ENCODE measurements at regions not wholly inside any gene's neighbourhood (a gene's known extent, or its start where the extent isn't known, plus 50 kb on each side); places are given as distances from the start of the nearest gene placed in this dataset.

- no peak for DNase-seq
Observed at GRCh38 chr4:13248621-13249298, 235.4 kb downstream of the RAB28 start.

GRCh38 chr4:13246107-13246506 lies 238.0 kb downstream of the RAB28 start:
- no peak for DNase-seq

GRCh38 chr4:13244444-13244843 lies 239.7 kb downstream of the RAB28 start:
- no peak for DNase-seq

GRCh38 chr4:13243152-13243551 lies 241.0 kb downstream of the RAB28 start:
- no peak for DNase-seq

DNA sequence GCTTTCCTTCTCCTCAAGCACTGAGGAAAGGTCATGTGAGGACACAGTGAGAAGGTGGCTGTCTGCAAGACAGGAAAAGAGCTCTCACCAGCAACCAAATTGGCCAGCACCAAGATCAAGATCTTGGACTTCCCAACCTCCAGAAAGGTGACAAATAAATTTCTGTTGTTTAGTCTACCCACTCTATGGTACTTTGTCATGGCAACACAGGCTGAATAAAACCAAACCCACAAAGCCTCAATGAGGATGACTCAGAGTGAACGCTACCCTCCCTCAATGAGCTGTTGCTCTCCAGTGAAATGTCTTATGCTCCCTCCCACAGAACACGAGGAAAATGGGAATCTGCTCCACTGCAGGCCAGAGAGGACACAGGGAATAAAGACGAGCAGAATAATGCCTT lies 244.1 kb downstream of the RAB28 start:
- no peak for DNase-seq

DNA sequence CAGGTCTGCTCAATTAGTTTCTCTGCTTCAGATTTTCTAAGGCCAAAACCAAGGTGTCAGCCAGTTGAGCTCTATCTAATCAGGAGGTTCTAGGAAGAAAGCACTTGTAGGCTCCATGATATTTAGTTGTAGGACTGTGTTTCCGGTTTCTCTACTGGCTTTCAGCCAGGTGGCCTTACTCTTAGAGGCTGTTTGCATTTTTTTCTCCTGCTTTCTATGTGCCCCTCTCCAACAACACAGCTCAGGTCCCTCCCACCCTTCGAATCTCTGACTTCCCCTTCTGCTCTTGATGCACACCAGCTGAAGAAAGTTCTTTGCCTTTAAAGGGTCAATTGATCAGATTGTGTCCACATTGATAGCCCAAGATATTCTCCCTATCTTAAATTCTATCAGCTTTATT lies 245.2 kb downstream of the RAB28 start:
- DNase-seq, result no peak

DNA sequence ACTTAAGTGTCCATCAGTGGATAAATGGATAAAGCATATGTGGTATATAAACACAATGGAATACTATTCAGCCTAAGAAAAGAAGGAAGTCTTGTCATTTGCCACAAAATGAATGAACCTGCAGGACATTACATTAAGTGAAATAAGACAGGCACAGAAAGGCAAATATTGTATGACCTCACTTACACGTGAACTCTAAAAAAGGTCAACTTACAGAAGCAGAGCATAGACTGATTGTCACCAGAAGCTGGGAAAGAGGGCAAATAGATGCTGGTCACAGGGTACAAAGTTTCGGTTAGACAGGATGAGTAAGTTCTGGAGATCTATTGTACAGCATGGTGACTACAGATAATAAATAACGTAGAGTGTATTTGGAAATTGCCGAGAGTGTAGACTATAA lies 247.7 kb downstream of the RAB28 start:
- DNase-seq, result no peak

DNA sequence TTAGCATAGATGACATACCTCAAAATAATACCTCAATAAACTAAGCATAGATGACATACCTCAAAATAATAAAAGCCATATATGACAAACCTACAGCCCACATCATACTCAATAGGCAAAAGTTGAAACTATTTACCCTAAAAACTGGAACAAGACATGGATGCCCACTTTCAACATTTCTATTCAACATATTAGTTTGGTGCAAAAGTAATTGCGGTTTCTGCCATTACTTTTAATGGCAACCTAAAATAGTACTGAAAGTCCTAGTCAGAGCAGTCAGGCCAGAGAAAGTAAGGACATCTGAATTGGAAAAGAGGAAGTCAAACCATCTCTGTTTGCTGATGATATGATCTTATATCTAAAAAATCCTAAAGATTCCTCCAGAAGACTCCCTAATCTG lies 250.4 kb downstream of the RAB28 start:
- DNase-seq, result no peak

DNA sequence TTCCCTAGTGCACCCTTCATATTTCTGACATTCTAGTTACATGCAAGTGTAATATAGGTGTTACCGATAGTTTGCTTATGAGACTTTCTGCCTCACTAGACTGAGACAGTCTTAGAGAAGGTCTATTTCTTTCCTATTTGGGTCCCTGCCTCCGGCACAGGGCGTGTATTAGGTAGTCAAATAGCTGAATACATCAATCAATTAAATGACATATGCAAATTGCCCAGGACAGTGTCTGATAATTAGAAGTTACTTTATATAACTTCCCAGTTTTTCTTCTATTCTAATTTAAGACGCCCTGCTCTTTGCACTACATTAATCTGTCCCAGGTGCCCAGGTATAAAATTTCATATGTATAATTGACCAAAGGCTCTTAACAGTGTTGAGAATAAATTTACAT lies 264.2 kb downstream of the RAB28 start:
- DNase-seq, result no peak

- DNase-seq, result no peak
Observed at GRCh38 chr4:13218326-13218958, 265.7 kb downstream of the RAB28 start.

DNA sequence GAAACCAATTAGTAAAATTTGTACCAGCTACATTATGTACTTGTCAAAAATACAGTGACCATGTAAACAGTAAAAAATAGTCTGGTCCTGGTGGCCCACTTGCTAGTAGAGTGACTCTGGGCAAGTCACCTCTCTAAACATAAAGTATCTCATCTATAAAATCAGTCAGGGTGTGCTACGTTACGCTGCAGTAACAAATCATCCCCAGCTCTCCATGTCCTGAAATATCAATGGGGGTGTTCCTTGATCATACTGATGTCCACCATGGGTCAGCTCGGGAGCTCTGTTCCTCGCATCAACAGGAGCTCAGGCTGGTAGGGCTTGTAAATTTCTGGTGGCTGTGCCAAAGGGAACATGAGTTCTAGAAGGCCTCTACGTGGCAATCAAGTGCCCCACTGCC lies 268.6 kb downstream of the RAB28 start:
- DNase-seq, result no peak

- no peak for DNase-seq
Observed at GRCh38 chr4:13212936-13213335, 271.2 kb downstream of the RAB28 start.

DNA sequence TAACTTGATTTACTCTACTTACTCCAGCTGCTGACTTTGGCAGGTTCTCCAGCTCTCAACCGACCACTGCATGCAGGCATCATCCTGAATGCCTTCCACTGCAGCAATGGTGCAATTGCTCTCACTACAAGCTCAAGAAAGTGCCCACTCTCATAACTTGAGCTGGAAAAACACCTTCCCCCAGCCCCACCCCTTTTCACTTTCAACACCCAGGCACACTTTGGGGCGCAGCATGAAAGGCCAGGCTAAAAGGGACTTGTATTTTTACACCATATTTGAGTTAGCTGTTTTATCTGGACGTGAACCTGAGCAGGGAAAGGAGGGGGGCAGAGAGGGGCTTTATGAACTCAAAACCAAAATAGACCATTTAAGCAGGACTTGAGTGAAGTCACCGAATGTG lies 274.5 kb downstream of the RAB28 start:
- no peak for DNase-seq

- no peak for DNase-seq
Observed at GRCh38 chr4:13208558-13209193, 275.5 kb downstream of the RAB28 start.

DNA sequence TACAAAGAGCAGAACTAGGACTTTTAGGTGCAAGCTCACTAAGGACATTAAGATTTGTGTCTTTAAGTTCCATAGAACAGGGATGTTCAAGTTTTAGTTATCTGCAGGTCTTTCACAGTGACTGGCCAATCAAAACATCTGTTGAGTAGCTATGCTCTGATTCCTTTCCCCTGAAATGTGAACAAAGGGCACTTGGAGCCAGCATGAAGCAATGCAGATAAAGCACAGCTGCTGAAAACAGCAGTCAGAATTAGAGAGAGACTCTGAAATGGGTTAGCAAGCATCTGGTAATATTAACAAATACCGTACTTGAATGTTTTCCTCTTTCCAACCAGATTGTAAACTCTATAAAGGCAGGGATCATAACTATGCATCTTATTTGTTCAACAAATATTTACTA lies 276.9 kb downstream of the RAB28 start:
- DNase-seq, result no peak

- no peak for DNase-seq
Observed at GRCh38 chr4:13203101-13203500, 281.0 kb downstream of the RAB28 start.

DNA sequence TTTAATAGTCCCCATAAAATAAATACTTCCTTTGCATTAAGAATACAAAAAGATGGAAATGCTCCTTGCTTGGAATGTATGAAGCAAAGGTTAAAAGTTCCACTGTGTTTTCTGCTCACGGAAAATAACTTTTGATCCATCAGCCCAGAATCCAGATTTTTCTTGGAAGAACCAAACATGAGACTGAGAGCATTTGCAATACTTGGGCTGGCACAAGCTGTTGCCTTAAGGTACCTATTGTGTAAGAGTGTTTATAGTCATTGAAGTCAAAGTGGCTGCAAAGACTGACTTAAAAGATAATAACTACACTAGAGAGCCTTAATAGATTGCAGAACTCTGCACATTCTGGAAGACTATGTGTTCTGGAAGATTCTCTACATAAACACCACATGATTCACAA lies 281.4 kb downstream of the RAB28 start:
- no peak for DNase-seq

DNA sequence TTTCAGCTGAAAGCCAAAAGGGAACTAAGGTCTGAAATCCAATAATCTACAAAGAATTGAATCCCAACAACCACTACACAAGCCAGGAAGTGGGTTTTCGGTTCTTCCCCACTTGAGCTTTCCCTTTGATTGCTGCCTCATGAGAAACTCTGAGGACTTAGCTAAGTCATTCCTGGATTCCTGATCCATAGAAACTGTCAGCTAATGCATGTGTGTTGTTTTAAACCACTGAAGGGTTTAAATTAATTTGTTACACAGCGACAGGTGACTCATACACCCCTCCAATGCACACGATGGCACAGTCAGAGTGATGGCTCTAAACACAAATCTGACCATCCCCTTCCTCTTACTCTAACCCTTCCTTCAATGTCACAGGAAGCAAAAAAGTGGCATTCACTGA lies 282.9 kb downstream of the RAB28 start:
- DNase-seq, result no peak

DNA sequence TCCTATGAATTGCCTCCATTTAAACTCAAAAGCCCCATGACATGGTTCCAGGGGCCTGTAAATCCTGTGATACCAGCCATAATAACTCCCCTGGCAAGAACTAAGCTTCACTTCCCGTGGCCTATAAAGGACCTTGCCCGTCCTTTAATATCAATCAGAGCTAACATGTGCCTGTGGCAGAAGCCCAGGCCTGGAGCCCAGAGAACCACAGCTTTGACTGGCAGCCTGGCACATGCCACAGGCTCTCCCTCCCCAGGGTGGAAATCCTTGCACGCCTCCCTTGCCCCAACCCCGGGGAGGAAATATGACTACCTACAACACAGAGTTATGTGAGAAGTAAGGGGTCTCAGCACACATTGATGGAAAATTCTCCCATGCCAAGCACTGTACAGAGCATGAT lies 287.4 kb downstream of the RAB28 start:
- no peak for DNase-seq

GRCh38 chr4:13193662-13194061 lies 290.5 kb downstream of the RAB28 start:
- no peak for DNase-seq

- DNase-seq, result no peak
Observed at GRCh38 chr4:13190093-13190721, 293.9 kb downstream of the RAB28 start.

DNA sequence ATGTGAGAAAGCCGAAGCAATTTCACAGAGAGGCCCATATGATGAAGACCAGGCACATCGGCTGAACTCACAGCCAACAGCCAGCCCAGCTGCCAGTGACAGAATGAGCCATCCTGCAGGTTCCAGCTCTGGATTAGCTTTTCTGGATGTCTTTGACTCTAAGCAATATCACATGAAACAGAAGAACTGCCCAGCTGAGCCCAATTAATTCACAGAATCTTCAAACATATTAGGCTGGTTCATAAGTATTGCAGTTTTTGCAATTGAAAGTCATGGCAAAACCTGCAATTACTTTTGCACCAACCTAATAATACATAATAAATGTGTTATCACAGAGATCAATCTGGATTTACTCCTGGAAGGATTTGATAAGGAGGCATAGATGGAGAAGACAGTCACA lies 299.9 kb downstream of the RAB28 start:
- no peak for DNase-seq

DNA sequence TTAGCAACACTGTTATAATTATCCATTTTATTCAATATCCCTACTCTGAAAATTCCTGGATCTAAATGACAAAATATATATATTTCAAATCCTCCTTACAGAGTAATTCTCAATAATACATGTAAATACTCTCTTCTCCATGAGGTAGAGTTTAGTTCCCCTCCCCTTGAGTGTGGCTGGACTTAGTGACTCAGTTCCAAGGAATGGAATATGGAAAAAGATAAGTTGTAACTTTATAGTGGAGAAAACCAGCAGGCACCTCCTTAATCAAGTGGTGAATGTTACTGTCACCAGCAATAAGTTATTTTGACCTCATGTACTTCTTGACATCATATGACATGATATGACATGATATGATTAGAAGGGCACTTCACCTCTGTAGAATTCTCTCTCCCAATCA lies 302.0 kb downstream of the RAB28 start:
- no peak for DNase-seq

GRCh38 chr4:13181681-13182080 lies 302.5 kb downstream of the RAB28 start:
- DNase-seq, result no peak

All from inflammatory macrophage (primary cell).